ENCODE measurements at regions not wholly inside any gene's neighbourhood (a gene's known extent, or its start where the extent isn't known, plus 50 kb on each side); places are given as distances from the start of the nearest gene placed in this dataset.

DNA sequence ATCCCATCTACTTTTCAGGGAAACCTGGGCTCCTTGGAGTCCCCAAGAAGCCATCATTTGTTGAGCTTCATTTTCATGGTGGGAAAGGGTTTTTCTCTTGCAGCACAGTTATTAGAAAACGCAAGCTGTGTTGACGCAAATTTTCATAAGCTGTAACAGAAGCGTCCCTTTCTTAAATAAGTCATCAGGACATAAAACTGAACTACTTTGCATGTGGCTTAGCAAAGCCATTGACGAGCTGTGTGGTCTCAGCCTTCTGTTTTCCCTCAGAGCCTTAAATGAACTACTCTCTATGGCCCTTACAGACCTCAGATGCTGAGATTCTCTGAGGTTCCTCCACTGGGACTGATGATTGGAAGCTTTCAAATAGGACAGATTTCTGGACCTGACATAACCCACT is 85.1 kb downstream of the ARL4C start:
- Histone ChIP-seq H3K9me3 (no peaks in the 10 kb centered on the region), H3K4me3 (no peak overlapping the region), H3K27ac (replicated peaks in 1 of 4) (no peak overlapping the region), H3K4me1 (no peaks in the 10 kb centered on the region), H3K36me3 (no peaks in the 10 kb centered on the region), H3K27me3 (no peaks in the 10 kb centered on the region)
- intact Hi-C loops (cut with DNase I) = no loop called here
- TF ChIP-seq, protein P1, sequence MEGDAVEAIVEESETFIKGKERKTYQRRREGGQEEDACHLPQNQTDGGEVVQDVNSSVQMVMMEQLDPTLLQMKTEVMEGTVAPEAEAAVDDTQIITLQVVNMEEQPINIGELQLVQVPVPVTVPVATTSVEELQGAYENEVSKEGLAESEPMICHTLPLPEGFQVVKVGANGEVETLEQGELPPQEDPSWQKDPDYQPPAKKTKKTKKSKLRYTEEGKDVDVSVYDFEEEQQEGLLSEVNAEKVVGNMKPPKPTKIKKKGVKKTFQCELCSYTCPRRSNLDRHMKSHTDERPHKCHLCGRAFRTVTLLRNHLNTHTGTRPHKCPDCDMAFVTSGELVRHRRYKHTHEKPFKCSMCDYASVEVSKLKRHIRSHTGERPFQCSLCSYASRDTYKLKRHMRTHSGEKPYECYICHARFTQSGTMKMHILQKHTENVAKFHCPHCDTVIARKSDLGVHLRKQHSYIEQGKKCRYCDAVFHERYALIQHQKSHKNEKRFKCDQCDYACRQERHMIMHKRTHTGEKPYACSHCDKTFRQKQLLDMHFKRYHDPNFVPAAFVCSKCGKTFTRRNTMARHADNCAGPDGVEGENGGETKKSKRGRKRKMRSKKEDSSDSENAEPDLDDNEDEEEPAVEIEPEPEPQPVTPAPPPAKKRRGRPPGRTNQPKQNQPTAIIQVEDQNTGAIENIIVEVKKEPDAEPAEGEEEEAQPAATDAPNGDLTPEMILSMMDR (IDR thresholded peaks at IDR 0.05) = no peak
- TF ChIP-seq POLR2A (IDR thresholded peaks at IDR 0.05; ENCODE audit: low read depth) = no peak
- no peak for TF ChIP-seq POLR2AphosphoS5 (IDR thresholded peaks at IDR 0.05)
- no peak for TF ChIP-seq EP300 (IDR thresholded peaks at IDR 0.05)
- DNase-seq (ENCODE audit: extremely low spot score) = no peak
- WGBS = 89% methylated on average over 4 of the region's 4 CpGs

DNA sequence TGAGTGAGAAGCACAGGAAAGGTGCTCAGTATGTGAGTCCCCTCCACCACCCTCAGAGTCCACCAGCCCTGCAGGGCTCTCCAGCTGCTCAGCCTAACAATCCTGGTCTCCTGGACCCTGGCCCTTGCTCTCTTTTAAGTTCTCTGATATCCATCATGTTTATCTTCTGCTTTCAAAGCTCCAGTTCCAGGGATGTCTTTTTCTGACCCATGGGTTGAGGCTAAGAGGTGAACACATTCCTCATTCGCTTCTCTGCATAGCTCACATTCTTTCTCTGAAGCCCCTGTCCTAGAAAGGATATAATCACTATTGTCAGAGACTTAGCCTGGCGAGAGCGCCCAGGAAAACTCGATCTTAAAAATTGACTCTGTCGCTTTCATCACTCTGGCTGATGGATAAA is 86.4 kb downstream of the ARL4C start:
- 61% methylated on average over 5 of the region's 5 CpGs for WGBS

DNA sequence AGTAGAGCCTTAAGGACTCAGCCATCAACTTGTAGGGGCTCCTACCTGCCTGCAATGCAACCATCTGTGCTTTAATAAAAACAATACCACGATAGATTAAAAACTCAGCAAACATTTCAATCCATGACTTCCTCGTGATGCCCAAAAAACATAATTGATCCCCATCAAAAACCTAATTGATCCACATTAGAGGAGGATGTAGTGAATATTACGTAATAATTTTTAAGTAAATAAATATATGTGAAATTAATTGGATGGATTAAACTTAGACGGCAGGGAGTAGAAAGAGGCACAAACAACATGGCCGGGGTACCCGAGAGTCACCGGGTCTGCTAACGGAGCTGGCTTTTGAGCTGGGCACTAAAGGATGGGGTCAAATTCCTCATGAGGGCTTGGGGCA is 87.3 kb downstream of the ARL4C start:
- H3K36me3 ChIP-seq = no peaks in the 10 kb centered on the region
- no peaks in the 10 kb centered on the region for H3K27me3 ChIP-seq
- no peaks in the 10 kb centered on the region for H3K9me3 ChIP-seq
- TF ChIP-seq, protein P1 (IDR thresholded peaks at IDR 0.05) = no peak
- TF ChIP-seq EP300 (IDR thresholded peaks at IDR 0.05) (no peak), POLR2A (IDR thresholded peaks at IDR 0.05; ENCODE audit: low read depth) (no peak), POLR2AphosphoS5 (IDR thresholded peaks at IDR 0.05) (no peak)
- WGBS = 91% methylated on average over 8 of the region's 8 CpGs
- no peak overlapping the region for H3K27ac ChIP-seq (replicated peaks in 1 of 4)
- H3K4me3 ChIP-seq = no peak overlapping the region
- intact Hi-C loops (cut with DNase I) = no loop called here
- no peak for DNase-seq (ENCODE audit: extremely low spot score)
- H3K4me1 ChIP-seq = no peaks in the 10 kb centered on the region

More for the DNA sequence above, 86.4 kb downstream of the ARL4C start:
- TF ChIP-seq EP300 (IDR thresholded peaks at IDR 0.05) = no peak
- TF ChIP-seq POLR2AphosphoS5 (IDR thresholded peaks at IDR 0.05) = no peak
- TF ChIP-seq, protein P1 (IDR thresholded peaks at IDR 0.05) = no peak
- TF ChIP-seq POLR2A (IDR thresholded peaks at IDR 0.05; ENCODE audit: low read depth) = no peak
- intact Hi-C loops (cut with DNase I) = no loop called here
- Histone ChIP-seq H3K9me3 (no peaks in the 10 kb centered on the region), H3K4me3 (no peak overlapping the region), H3K4me1 (no peaks in the 10 kb centered on the region), H3K27ac (replicated peaks in 1 of 4) (no peak overlapping the region), H3K36me3 (no peaks in the 10 kb centered on the region), H3K27me3 (no peaks in the 10 kb centered on the region)
- no peak for DNase-seq (ENCODE audit: extremely low spot score)

DNA sequence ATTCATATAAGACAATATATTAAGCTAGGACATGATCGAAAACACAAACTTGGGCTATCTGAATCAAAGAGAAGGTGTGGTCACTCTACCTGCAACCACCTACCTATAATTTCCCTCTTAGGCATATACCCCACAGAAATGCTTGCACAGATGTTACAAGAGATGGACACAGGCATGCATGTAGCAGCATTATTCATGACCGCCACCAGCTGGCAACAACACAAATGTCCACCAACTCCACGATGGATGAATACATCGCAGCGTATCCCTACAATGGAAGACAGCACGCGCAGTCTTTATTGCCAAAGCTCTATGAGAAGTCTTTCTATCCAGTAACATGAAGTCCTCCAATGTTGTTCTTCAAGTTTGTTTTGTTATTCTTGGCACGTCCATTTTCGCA is 90.8 kb downstream of the ARL4C start:
- intact Hi-C loops (cut with DNase I) = no loop called here
- H3K36me3 ChIP-seq = no peaks in the 10 kb centered on the region
- TF ChIP-seq, protein P1 (IDR thresholded peaks at IDR 0.05) = no peak
- no peak for TF ChIP-seq POLR2A (IDR thresholded peaks at IDR 0.05; ENCODE audit: low read depth)
- TF ChIP-seq EP300 (IDR thresholded peaks at IDR 0.05) = no peak
- TF ChIP-seq POLR2AphosphoS5 (IDR thresholded peaks at IDR 0.05) = no peak
- no peak overlapping the region for H3K27ac ChIP-seq (replicated peaks in 1 of 4)
- 86% methylated on average over 9 of the region's 9 CpGs for WGBS
- no peaks in the 10 kb centered on the region for H3K9me3 ChIP-seq
- no peaks in the 10 kb centered on the region for H3K4me1 ChIP-seq
- DNase-seq (ENCODE audit: extremely low spot score) = no peak
- peaks cover 0 to 5% (median 0%) of the 10 kb centered on the region in 4 donors for H3K27me3 ChIP-seq
- no peak overlapping the region for H3K4me3 ChIP-seq

DNA sequence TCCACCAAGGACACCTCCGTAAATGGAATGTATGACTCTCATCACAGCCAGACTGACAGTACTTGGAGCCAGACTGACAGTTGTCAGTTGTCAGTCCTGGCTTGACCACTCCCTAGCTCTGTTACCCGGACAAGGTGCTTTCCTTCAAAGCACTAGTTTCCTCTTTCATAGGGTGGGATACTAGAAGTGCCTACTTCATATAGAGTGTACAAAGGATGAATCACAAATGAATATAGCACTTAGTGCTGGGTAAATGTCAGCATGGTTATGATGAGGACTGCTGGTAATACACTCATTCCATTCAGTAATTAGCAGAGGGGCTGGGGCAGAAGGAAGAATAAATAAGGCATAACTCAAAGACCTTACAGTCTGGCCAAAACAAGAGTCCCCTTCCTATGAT is 91.4 kb downstream of the ARL4C start:
- DNase-seq (ENCODE audit: extremely low spot score) = no peak
- Histone ChIP-seq H3K4me3 (no peak overlapping the region), H3K27me3 (peaks cover 0 to 5% (median 0%) of the 10 kb centered on the region in 4 donors), H3K36me3 (no peaks in the 10 kb centered on the region), H3K27ac (replicated peaks in 1 of 4) (no peak overlapping the region), H3K4me1 (no peaks in the 10 kb centered on the region), H3K9me3 (no peaks in the 10 kb centered on the region)
- TF ChIP-seq EP300 (IDR thresholded peaks at IDR 0.05) (no peak), POLR2A (IDR thresholded peaks at IDR 0.05; ENCODE audit: low read depth) (no peak), POLR2AphosphoS5 (IDR thresholded peaks at IDR 0.05) (no peak)
- TF ChIP-seq, protein P1 (IDR thresholded peaks at IDR 0.05) = no peak
- WGBS = 74% methylated on average over 2 of the region's 2 CpGs
- intact Hi-C loops (cut with DNase I) = no loop called here

Data from esophagus muscularis mucosa (tissue), 4 donors.